Natural killer cell (primary cell): ENCODE measurements at regions not wholly inside any gene's neighbourhood (a gene's known extent, or its start where the extent isn't known, plus 50 kb on each side); places are given as distances from the start of the nearest gene placed in this dataset.

Experiments used
- ATAC-seq, 3 donors: fragments of 150-1000 bp in 2 of 3; fragments of 200-7000 bp in 1 of 3; cut with Tn5 transposase; 1 replicate in 1 of 3; 2 replicates in 2 of 3; pipeline ENCODE4 v1.10.0; 2021; ENCODE audit warnings: mild to moderate bottlenecking in 2 of 3, moderate library complexity in 2 of 3
- DNase-seq, 2 donors: peaks; one replicate each; pipeline versions ENCODE4 v3.0.0 to v3.0.0-alpha.2; 2013 to 2021; ENCODE audit warnings: mixed read lengths in 1 of 2
- H3K27ac ChIP-seq: one replicate; pipeline ENCODE4 v1.5.1; 2013; ENCODE audit warnings: mild to moderate bottlenecking, low read length
- H3K27me3 ChIP-seq: one replicate; pipeline ENCODE4 v1.6.1; 2013; ENCODE audit warnings: low read length; ENCODE audit not compliant: control insufficient read depth, insufficient read depth
- H3K36me3 ChIP-seq: one replicate; pipeline ENCODE4 v1.6.1; 2013; ENCODE audit warnings: low read length; ENCODE audit not compliant: control insufficient read depth, insufficient read depth
- H3K4me1 ChIP-seq: one replicate; pipeline ENCODE4 v1.6.1; 2013; ENCODE audit warnings: low read length; ENCODE audit not compliant: control insufficient read depth, insufficient read depth
- H3K4me3 ChIP-seq: one replicate; pipeline ENCODE4 v1.5.1; 2013; ENCODE audit warnings: low read length
- H3K9me3 ChIP-seq: one replicate; pipeline ENCODE4 v1.6.1; 2013; ENCODE audit warnings: low read length; ENCODE audit not compliant: control insufficient read depth, insufficient read depth
- H3K27ac Mint-ChIP-seq, 2 donors: one replicate each; pipeline ENCODE4 v1.8.0; 2022; ENCODE audit warnings: mild to moderate bottlenecking in 2 of 2, mixed read lengths in 2 of 2, moderate library complexity in 1 of 2
- H3K27me3 Mint-ChIP-seq, 2 donors: one replicate each; pipeline ENCODE4 v1.8.0; 2022; ENCODE audit warnings: low read depth in 2 of 2, mixed read lengths in 2 of 2
- H3K36me3 Mint-ChIP-seq: one replicate; pipeline ENCODE4 v1.8.0; 2022; ENCODE audit warnings: mixed read lengths
- H3K4me1 Mint-ChIP-seq, 2 donors: one replicate each; pipeline ENCODE4 v1.8.0; 2022; ENCODE audit warnings: mixed read lengths in 2 of 2
- H3K4me3 Mint-ChIP-seq: one replicate; pipeline ENCODE4 v1.8.0; 2022; ENCODE audit warnings: mild to moderate bottlenecking, moderate library complexity, mixed read lengths
- H3K9me3 Mint-ChIP-seq, 2 donors: one replicate each; pipeline ENCODE4 v1.8.0; 2022; ENCODE audit warnings: mixed read lengths in 2 of 2
- WGBS: methylation state at CpG from one replicate; pipeline ENCODE4 v1.1.7; 2013; ENCODE audit warnings: missing lambda C conversion rate; ENCODE audit not compliant: insufficient coverage; 5-methylcytosine and 5-hydroxymethylcytosine counted together
- intact Hi-C: fragments of 100-400 bp; cut with micrococcal nuclease; formaldehyde crosslinking; loops from one replicate; pipeline ENCODE4 v1.14.2; 2022
- TF ChIP-seq, protein P1 (sequence below): fragments of 200-600 bp; IDR thresholded peaks from one replicate; pipeline ENCODE4 v1.8.0; 2022; ENCODE audit warnings: antibody characterized with exemption

DNA sequence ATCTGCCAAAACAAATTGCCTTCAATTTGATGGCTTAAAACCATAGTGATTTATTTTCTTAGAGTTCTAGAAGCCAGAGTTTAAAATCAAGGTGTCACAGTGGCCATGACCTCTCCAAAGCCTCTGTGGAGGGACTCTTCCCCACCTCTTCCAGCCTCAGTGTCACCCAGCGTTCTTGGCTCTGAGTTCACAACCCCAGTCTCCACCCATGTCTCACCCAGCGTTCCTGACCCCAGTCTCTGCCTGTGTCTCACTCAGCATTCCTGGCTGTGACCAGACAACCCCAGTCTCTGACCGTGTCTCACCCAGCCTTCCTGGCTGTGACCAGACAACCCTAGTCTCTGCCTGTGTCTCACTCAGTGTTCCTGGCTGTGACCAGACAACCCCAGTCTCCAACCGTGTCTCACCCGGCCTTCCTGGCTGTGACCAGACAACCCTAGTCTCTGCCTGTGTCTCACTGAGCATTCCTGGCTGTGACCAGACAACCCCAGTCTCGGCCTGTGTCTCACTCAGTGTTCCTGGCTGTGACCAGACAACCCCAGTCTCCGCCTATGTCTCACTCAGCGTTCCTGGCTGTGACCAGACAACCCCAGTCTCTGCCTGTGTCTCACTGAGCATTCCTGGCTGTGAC, 299.3 kb downstream of the GALR1 start:
- DNase-seq (no peak), ATAC-seq (no peak)
- H3K27me3 Mint-ChIP-seq = peaks cover 0 to 20% of the 10 kb centered on the region in 2 donors
- no peaks in the 10 kb centered on the region for H3K4me1 Mint-ChIP-seq
- Histone ChIP-seq H3K9me3 (no peaks in the 10 kb centered on the region), H3K4me1 (no peaks in the 10 kb centered on the region), H3K27ac (no peak overlapping the region), H3K27me3 (no peaks in the 10 kb centered on the region), H3K36me3 (no peaks in the 10 kb centered on the region), H3K4me3 (no peak overlapping the region)
- intact Hi-C loops = no loop called here
- H3K4me3 Mint-ChIP-seq = no peak overlapping the region
- H3K27ac Mint-ChIP-seq = no peak overlapping the region
- H3K36me3 Mint-ChIP-seq = no peaks in the 10 kb centered on the region
- TF ChIP-seq, protein P1, sequence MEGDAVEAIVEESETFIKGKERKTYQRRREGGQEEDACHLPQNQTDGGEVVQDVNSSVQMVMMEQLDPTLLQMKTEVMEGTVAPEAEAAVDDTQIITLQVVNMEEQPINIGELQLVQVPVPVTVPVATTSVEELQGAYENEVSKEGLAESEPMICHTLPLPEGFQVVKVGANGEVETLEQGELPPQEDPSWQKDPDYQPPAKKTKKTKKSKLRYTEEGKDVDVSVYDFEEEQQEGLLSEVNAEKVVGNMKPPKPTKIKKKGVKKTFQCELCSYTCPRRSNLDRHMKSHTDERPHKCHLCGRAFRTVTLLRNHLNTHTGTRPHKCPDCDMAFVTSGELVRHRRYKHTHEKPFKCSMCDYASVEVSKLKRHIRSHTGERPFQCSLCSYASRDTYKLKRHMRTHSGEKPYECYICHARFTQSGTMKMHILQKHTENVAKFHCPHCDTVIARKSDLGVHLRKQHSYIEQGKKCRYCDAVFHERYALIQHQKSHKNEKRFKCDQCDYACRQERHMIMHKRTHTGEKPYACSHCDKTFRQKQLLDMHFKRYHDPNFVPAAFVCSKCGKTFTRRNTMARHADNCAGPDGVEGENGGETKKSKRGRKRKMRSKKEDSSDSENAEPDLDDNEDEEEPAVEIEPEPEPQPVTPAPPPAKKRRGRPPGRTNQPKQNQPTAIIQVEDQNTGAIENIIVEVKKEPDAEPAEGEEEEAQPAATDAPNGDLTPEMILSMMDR = no peak
- 76% methylated on average over 8 of the region's 8 CpGs for WGBS
- no peaks in the 10 kb centered on the region for H3K9me3 Mint-ChIP-seq

- Mint-ChIP-seq H3K4me1 (no peaks in the 10 kb centered on the region), H3K4me3 (no peak overlapping the region), H3K27ac (no peak overlapping the region), H3K9me3 (no peaks in the 10 kb centered on the region), H3K36me3 (no peaks in the 10 kb centered on the region), H3K27me3 (peaks cover 3 to 30% of the 10 kb centered on the region in 2 donors)
- no peaks in the 10 kb centered on the region for H3K4me1 ChIP-seq
- no peak for DNase-seq
- no peaks in the 10 kb centered on the region for H3K9me3 ChIP-seq
- no peak overlapping the region for H3K27ac ChIP-seq
- intact Hi-C loops = no loop called here
- no peaks in the 10 kb centered on the region for H3K36me3 ChIP-seq
- H3K27me3 ChIP-seq = no peaks in the 10 kb centered on the region
- no peak overlapping the region for H3K4me3 ChIP-seq
- no peak for ATAC-seq
- TF ChIP-seq, protein P1 = no peak
- WGBS = 84% methylated on average over 3 of the region's 5 CpGs
Measured at GRCh38 chr18:77550625-77551024, 301.0 kb downstream of the GALR1 start.

- Mint-ChIP-seq H3K27me3 (peaks cover 3 to 30% of the 10 kb centered on the region in 2 donors), H3K36me3 (no peaks in the 10 kb centered on the region), H3K4me3 (no peak overlapping the region), H3K9me3 (no peaks in the 10 kb centered on the region), H3K4me1 (no peaks in the 10 kb centered on the region), H3K27ac (no peak overlapping the region)
- DNase-seq (no peak), ATAC-seq (no peak)
- intact Hi-C loops = no loop called here
- no peaks in the 10 kb centered on the region for H3K27me3 ChIP-seq
- no peaks in the 10 kb centered on the region for H3K36me3 ChIP-seq
- no peaks in the 10 kb centered on the region for H3K4me1 ChIP-seq
- H3K9me3 ChIP-seq = no peaks in the 10 kb centered on the region
- WGBS = 95% methylated on average over 3 of the region's 3 CpGs
- H3K27ac ChIP-seq = no peak overlapping the region
- H3K4me3 ChIP-seq = no peak overlapping the region
- TF ChIP-seq, protein P1 = no peak
Measured at GRCh38 chr18:77551055-77551454, 301.4 kb downstream of the GALR1 start.

DNA sequence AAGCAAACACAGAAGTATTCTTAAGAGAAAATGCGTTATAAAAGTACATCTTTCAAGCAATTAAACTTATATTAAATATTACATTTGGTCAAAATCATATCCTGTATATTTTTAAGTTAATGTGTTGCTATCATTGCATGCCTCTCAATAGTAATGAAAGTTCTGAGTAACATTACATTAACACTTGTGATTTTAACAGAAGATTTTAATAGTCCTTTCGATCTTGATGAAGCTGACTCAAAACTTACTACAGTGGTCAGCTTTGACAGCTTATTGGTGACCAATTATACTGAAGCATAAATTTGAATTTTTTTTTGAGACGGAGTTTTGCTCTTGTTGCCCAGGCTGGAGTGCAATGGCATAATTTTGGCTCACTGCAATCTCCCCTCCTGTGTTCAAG, 303.3 kb downstream of the GALR1 start:
- no peak overlapping the region for H3K27ac Mint-ChIP-seq
- no peak overlapping the region for H3K4me3 Mint-ChIP-seq
- peaks cover 3 to 30% of the 10 kb centered on the region in 2 donors for H3K27me3 Mint-ChIP-seq
- H3K4me1 Mint-ChIP-seq = no peaks in the 10 kb centered on the region
- ATAC-seq = no peak
- intact Hi-C loops = no loop called here
- Histone ChIP-seq H3K4me1 (no peaks in the 10 kb centered on the region), H3K36me3 (no peaks in the 10 kb centered on the region), H3K27ac (no peak overlapping the region), H3K27me3 (no peaks in the 10 kb centered on the region), H3K9me3 (no peaks in the 10 kb centered on the region), H3K4me3 (no peak overlapping the region)
- WGBS = 93% methylated on average over 2 of the region's 3 CpGs
- H3K9me3 Mint-ChIP-seq = no peaks in the 10 kb centered on the region
- H3K36me3 Mint-ChIP-seq = no peaks in the 10 kb centered on the region
- TF ChIP-seq, protein P1 = no peak
- DNase-seq = no peak
